PFSK-1 (cell line): ENCODE measurements at regions not wholly inside any gene's neighbourhood (a gene's known extent, or its start where the extent isn't known, plus 50 kb on each side); places are given as distances from the start of the nearest gene placed in this dataset.

Experiments used
- FOXP2 ChIP-seq: optimal IDR thresholded peaks from 2 replicates; pipeline ENCODE3; 2011; ENCODE audit warnings: borderline replicate concordance, control low read depth, inconsistent platforms; ENCODE audit not compliant: insufficient read depth; ENCODE audit errors: extremely low read length, extremely low read depth
- POLR2AphosphoS5 ChIP-seq: IDR thresholded peaks from 2 replicates; pipeline ENCODE4 v1.6.1; 2012; ENCODE audit warnings: low read depth, mild to moderate bottlenecking, control low read depth, low read length, moderate library complexity
- SIN3A ChIP-seq: IDR thresholded peaks from 2 replicates; pipeline ENCODE4 v1.6.1; 2012; ENCODE audit warnings: mild to moderate bottlenecking, low read length, moderate library complexity, borderline replicate concordance; ENCODE audit not compliant: insufficient read depth
- TAF1 ChIP-seq: IDR thresholded peaks from 2 replicates; pipeline ENCODE4 v1.6.1; 2012; ENCODE audit warnings: low read length, control low read depth, borderline replicate concordance; ENCODE audit not compliant: insufficient read depth
- TF ChIP-seq, protein P1 (sequence below), 2 experiments: IDR thresholded peaks; 2 replicates each; pipeline versions ENCODE4 v1.6.1 to v1.8.0; 2011 to 2012; ENCODE audit warnings: low read depth in 2 of 2, low read length in 2 of 2, control low read depth in 1 of 2, inconsistent platforms in 1 of 2, mild to moderate bottlenecking in 1 of 2, moderate library complexity in 1 of 2; ENCODE audit not compliant: insufficient read depth in 1 of 2

DNA sequence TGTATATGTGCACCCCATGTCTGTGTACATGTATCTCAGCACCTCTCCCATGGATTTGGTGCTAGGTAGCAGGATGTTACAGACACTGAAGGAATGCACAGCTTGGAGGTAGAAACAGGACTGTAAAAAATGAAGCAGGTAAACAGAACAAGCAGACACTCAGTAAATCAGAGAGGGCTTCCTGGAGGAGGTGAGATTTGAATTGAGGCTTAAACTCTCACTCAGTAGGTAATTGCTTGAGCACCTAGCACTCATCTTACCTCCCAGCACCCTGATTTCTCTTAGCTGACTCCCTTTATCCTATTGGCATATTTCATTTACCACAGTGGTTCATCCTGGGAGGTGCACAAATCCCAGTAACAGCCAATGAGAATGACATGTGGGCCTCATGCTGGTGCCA, 537.9 kb upstream of the RAB6C start:
- TF ChIP-seq FOXP2 (no peak), POLR2AphosphoS5 (no peak), TAF1 (no peak), SIN3A (no peak)
- TF ChIP-seq, protein P1, sequence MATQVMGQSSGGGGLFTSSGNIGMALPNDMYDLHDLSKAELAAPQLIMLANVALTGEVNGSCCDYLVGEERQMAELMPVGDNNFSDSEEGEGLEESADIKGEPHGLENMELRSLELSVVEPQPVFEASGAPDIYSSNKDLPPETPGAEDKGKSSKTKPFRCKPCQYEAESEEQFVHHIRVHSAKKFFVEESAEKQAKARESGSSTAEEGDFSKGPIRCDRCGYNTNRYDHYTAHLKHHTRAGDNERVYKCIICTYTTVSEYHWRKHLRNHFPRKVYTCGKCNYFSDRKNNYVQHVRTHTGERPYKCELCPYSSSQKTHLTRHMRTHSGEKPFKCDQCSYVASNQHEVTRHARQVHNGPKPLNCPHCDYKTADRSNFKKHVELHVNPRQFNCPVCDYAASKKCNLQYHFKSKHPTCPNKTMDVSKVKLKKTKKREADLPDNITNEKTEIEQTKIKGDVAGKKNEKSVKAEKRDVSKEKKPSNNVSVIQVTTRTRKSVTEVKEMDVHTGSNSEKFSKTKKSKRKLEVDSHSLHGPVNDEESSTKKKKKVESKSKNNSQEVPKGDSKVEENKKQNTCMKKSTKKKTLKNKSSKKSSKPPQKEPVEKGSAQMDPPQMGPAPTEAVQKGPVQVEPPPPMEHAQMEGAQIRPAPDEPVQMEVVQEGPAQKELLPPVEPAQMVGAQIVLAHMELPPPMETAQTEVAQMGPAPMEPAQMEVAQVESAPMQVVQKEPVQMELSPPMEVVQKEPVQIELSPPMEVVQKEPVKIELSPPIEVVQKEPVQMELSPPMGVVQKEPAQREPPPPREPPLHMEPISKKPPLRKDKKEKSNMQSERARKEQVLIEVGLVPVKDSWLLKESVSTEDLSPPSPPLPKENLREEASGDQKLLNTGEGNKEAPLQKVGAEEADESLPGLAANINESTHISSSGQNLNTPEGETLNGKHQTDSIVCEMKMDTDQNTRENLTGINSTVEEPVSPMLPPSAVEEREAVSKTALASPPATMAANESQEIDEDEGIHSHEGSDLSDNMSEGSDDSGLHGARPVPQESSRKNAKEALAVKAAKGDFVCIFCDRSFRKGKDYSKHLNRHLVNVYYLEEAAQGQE (IDR thresholded peaks at IDR 0.05; ENCODE audit: insufficient read depth in 1 of 2, low read depth in 2 of 2, low read length in 2 of 2) = no peak

DNA sequence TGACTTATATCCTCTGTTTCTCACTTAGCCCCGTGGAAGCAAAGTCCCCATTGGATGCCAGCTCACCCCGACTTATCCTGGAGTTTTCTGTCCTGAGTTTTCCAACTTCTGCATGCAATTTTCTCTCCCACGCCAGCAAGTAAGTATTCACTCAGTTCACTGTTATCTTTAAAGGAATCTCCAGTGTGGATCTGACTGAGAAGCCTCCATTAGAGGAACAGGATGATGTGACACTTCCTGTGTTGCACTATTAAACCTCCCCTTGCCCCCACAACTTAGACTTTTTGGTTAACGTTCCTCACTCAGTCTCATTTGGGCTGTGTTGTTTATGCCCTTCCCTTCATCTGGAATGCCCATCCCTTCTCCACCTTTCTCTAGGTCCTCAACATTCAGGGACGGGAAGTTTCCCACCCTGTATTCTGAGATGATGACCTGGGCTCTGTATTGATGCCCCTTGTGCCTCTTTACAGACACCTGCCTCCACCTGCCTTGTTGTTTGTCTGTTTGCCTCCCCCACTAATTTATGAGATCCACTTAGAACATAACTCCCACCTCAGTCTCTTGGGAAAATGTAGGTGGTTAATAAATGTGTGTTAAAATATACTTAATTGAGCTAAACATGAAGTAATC, 536.1 kb upstream of the RAB6C start:
- no peak for TF ChIP-seq SIN3A
- TF ChIP-seq TAF1 = no peak
- TF ChIP-seq POLR2AphosphoS5 = no peak
- TF ChIP-seq, protein P1 (IDR thresholded peaks at IDR 0.05; ENCODE audit: insufficient read depth in 1 of 2, low read depth in 2 of 2, low read length in 2 of 2) = no peak
- no peak for TF ChIP-seq FOXP2

DNA sequence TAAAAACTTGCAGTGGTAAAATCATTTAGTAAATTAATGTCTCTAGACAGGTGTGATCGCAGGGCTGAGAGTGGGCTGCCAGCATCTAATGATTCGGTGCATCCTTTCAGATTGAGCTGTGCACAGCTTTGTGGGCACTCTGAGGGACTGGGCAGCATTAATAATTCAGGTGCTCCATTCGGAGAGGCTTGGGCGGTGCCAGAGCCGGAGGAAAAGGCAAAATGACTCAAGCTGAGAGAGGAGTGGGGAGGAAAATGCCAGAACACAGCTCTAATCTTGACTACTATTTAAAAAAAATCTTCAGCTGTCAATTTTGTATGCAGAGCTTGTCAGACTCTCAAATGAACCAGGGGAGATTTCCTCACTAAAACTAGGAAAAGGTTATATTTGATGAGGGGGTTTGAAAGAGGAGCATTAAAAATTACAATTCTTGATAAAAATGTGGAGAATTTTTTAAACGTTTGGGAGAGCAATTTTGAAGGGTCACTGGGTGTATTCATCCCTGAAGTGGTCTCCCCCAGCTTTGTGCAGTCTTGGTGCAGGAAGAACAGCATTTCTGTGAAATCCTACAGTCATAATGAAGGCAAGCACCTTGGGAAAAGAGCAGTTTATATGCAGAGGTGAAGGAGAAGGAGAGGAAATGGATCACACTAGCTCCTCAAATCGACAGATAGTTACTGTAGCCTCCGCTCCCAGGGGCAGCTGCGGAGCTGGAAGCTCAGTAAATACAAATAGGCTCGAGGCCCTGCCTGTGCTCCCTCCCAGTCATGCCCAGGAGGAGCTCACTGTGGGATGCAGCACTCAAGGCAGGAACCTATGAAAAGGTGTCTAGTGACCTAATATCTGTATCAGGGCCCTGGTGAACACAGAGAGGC, 535.4 kb upstream of the RAB6C start:
- TF ChIP-seq POLR2AphosphoS5 (no peak), SIN3A (no peak), FOXP2 (no peak), TAF1 (no peak)
- TF ChIP-seq, protein P1 (IDR thresholded peaks at IDR 0.05; ENCODE audit: insufficient read depth in 1 of 2, low read depth in 2 of 2, low read length in 2 of 2) = no peak

DNA sequence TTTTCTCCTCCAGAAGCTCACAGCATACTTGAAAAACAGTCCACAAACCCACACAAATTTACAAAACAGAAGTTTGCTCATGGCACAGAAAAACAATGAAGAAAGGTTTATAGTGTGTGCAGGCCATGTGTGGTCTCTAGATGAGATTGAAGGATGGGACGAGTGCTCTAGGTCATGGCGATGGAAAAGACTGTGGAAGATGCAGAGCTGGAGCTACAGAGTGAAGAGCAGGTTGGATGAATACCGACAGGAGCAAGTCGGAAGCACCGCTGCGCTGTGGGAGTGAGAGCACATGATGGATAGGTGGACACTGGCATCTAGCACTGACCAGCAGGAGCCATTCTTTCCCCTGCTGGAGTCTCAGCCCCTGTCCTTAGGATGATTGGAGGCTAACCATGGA, 534.7 kb upstream of the RAB6C start:
- TF ChIP-seq POLR2AphosphoS5 (no peak), SIN3A (no peak), TAF1 (no peak), FOXP2 (no peak)
- TF ChIP-seq, protein P1 (IDR thresholded peaks at IDR 0.05; ENCODE audit: insufficient read depth in 1 of 2, low read depth in 2 of 2, low read length in 2 of 2) = no peak
